Activated CD4-positive, CD25-positive, alpha-beta regulatory T cell treated with anti-CD3 and anti-CD28 coated beads, Interleukin-2, amount 50 U/mL, for 16 hours (primary cell): ENCODE measurements at regions not wholly inside any gene's neighbourhood (a gene's known extent, or its start where the extent isn't known, plus 50 kb on each side); places are given as distances from the start of the nearest gene placed in this dataset.

Source experiments
- DNase-seq: peaks from one replicate; pipeline ENCODE4 v3.0.0-alpha.2; 2020; ENCODE audit warnings: low read depth, low spot score

DNA sequence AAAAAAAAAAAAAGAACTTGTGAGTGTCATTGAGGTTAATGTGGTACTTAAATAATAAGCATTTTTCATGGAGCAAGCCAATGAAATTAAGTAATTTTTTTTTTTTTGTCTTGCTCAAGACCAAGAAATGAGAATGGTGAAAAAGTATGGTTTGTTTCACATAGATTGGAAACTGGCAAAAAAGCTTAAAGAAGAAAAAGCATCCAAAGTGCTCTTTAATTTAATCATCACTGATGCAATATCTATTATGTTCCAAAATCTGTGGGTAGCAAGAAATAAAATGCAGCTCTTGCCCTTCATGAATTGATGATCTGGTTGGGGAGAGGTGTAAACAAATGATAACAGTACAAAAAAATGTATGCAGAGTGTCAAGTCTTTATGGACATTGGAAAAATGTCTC, 980.6 kb downstream of the REEP3 start:
- DNase-seq = no peak

DNA sequence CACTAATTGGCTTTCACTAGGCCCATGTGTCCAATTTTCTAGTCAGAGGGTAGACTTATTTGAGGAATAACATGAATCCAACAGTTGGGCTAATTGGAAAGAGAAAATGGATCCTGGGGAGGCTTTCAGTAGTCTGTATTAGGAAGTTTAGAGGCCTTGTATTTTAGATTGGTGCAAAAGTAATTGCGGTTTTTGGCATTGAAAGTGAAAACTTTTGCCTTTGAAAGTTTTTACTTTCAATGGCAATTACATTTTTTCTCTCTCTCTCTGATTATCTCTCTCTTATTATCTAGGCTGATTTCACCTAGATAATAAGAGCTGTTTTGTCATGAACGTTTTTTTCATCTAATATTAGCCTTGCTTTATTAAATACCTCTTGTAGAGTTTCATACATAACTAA, 981.7 kb downstream of the REEP3 start:
- no peak for DNase-seq

DNA sequence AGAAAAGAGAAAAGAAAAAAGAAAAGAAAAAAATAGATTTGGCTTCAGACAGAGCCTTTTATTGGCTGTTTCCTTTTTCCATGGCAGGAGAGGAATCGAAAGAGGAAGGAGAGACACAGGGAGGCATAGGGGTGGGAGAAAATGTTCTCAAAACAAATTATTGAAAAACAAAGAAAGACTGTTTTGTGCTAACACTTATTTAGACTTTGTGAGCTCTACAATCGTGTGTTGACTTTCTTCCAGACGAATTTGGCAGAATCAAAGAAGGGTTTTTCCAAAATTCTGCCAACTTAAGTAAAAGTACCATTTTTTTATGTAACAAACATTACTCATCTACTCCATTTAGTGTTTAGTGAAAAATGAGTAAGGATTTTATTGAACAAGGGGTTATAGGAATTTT, 982.2 kb downstream of the REEP3 start:
- DNase-seq = no peak

DNA sequence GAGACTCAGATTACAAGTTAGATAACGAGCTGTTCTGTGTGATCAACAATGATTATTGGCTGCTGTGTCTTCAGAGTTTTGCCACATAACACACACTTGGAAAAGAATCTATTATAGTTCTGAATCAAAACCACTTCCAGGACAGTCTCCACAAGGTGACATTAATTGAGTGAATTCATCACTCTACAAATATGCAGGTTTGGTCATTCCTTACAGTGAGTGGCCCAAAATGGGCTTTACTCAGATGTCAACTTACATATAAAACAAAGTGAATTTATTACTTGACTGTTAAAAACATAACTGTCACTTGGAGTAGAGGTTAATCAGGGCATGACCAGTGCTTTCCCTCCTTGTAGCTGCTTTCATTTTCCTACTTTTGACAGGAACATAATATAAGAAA, 984.3 kb downstream of the REEP3 start:
- DNase-seq = no peak

DNA sequence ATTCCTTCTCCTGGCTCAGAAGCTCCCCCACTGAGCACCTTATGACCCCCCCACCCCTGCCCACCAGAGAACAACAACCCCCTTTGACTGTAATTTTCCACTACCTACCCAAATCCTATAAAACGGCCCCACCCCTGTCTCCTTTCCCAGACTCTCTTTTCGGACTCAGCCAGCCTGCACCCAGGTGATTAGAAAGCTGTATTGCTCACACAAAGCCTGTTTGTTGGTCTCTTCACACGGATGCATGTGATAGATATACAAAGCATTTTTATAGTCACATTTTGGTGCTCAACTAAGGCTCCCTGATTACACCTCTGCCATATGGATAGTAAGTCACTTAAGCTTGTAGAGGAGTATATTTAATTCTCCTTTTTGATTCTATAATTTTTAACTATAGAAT, 985.8 kb downstream of the REEP3 start:
- no peak for DNase-seq

DNA sequence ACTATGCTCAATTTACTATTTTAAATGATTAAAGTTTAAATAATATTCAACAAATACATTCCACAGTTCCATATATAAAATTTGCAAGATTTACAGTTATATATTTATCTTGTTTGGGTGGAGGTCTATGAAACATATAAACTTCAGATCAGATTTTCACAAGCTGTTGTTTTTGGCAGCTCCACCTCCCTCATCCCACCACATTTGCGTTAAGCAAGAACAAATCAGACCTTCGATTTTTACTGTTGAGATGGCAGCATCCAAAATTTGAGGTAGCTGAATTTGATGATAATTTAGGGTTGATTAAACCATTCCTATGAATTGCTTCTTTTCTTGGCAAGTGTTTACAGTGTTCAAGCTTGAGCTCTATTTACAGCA, 986.4 kb downstream of the REEP3 start:
- no peak for DNase-seq

DNA sequence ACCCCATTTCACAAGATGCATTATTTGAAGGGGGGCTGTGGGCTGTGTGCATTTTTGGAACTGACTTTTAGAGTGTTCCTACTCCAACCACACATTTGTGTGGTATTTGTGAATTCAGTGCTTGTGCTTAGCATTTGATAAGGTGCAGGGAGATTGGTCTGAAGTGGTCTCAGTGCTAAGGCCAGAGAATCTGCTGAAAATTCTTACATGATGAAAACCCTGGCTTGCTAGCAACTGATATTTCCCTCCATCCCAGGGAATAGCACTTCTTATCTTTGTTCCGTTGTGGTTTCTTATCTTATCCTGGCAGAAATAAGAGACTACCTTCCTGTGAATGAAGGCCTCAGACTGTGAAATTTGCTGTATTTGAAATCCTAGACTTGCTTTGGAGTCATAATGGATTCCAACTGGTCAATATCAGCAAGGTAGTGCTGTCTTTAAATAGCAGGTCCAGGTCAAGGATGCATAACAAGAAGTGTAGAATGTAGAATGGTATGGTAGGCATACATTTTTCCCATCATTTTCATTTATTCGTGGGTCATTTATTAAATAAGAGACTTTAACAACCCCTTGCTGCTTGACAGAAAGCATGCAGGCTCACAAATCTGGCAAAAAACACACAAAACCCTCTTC, 986.9 kb downstream of the REEP3 start:
- no peak for DNase-seq

DNA sequence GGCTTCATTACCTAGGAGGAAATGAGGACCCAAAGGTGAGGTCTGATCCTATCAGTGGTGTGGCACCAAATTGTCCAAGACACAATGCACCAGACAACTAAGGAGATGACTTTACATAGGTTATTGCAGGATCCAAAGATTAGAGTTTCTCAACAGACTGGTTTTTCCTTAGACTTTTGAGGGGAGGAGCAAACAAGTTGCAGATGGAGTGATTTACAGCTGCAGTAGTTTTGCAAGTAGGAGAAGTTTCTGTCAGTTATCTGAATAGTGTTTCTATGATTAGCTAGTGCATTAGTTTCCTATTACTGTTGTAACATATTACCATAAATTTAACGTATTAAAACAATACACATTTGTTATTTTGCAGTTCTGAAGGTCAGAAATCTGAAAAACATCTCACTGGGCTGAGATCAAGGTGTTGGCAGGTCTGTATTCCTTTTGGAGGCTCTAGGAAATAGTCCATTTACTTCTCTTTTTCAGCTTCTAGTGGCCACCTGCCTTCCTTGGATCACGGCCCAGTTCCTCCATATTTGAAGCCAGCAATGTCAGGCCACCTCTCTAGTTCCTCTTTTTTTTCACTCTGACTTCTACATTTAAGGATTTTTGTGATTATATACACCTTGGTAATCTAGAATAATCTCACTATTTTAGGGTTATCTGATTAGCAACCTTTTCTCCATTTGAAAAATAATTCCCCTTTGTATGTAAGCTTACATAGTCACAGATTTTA, 994.9 kb downstream of the REEP3 start:
- no peak for DNase-seq

DNA sequence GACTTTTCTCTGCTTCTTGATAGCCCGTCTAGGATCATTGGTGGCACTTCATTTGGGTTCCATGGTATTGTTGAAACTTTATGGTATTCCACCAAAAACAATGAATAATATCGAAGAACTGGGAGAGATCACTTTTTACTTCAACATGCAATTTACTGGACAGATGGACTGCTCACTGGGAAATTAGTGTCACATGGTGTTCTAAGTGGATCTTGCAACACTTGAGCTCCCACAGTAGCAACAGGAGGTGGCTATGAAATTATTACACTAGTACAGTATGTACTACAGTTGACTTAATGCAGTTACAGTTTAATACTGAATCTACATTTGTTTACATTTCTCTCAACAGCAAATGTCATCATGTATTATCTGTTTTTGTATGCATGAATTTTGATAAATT, 997.3 kb downstream of the REEP3 start:
- no peak for DNase-seq

DNA sequence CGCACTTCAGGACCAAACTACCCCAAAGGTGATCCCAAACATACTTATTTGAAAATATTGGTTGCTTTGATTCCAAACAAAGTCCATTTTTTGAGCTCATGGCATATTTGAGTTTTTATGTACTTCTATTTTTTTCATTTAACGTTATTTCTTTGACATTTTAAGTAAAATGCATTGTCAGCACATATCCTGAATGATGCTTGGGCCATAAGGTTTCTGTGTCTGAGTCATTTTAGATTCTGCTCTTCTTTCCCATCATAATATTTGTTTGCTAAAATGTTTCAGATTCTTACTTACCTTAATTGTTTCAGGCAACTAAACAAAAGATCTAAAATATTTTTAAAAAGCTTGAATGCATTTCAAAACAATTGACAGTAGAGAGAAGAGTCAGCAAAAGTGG, 998.2 kb downstream of the REEP3 start:
- DNase-seq = no peak

DNA sequence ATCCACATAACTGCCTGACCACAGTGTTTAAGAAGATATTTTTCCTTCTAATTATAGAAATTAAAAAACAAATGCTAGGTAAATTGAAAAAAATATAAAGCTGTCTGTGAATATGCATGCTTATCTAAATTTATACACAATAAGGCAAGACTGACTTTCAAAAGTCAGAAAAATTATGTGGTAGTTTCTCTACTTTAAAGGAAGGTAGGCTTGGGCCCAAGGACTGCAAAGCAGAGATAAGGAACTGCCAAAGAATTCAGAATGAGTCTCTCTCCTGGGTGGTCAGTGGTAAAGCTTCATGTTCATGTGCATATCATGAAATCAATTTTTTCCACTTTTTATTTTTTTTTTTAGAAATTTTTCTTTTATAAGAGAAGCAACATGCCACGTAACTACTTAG, 998.6 kb downstream of the REEP3 start:
- no peak for DNase-seq

DNA sequence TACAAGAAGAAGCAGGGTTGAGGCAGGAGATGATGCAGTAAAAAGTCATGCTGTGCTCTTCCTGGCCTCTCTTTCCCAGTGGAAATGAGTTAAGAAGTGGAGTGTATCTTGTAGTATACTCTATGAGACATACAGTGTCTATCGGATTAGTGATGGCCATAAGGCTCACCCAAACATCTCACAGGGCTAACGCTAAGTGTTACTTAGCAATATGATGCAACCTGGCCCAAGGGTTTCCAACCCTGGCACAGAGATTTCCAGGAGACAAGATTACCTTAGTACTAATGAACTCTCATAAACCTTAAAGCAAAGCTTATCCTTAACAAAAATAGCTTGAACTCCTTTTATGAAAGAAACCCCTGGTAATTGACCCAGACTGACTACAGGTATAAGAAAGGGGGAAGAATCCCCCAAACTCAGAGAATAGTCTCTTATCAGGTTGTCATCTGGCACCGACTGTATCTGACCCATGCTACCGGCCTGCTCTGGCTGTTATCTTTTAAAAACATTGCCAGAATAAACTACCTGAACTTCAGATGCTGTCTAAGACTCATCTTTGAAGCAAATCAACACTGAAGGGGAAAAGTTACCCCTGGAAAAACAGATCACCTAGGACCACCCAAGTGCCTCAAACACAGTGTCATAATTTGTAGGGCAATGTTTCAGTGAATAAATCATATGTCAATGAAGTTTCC, 1002.0 kb downstream of the REEP3 start:
- DNase-seq = no peak

DNA sequence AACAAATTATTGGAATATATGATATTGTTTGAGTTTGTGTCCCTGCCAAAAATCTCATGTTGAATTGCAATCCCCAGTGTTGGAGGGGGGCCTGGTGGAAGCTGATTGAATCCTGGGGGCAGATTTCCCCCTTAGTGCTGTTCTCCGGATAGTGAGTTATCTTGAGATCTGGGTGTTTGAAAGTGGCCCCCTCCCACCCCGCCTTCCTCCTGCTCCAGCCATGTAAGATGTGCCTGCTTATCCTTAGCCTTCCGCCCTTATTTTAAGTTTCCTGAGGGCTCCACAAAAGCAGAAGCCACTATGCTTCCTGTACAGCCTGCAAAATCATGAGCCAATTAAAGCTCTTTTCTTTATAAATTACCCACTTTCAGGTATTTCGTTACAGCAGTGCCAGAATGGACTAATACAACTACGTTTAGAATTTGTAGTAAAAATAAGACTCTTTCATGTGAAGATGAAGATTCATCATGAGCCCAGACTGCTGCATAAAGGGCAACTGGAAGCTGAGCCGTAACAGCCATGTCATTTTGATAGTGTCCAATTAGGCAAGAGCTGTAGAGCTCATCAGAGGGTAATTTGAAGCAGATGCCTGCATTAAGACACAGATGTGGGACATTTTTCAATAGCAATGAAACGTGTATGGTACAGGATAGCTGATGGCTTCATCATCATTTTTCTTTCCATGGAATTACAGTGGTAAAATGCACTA, 1007.2 kb downstream of the REEP3 start:
- DNase-seq = no peak

DNA sequence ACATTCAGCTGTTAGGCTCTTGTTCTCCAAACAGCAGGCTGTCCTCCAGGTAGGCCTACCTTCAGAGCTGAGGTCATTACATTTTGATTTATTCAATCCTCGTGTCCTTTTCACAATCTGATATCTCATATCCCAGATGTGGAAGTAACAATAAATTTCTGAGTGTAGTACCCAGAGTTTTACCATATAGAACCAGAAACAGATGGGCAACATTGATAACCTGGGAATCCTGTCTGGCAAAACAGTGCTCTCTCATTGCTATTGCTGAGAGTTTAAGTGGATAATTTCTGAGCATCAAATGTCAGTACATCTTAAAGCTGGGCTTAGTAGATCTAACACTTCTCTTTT, 1007.8 kb downstream of the REEP3 start:
- DNase-seq = no peak

DNA sequence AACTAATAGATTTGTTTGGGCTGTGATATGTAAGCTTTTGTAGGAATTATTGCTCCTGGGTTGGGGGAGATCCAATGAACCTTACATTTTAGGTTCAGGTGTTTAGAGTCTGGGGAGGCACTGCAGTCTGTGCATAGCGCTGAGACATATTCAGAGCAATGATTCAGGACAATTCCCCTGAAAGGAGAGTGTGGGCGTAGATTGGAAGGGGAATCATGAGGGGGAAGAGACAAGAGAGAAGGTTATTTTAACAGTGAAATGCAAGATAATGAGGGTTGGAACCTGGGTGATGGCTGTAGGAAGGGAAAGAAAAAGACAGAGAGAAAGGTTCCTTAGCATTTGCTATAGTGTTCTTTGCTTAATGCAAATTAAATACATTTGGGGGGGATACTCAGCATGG, 1013.4 kb downstream of the REEP3 start:
- DNase-seq = no peak

DNA sequence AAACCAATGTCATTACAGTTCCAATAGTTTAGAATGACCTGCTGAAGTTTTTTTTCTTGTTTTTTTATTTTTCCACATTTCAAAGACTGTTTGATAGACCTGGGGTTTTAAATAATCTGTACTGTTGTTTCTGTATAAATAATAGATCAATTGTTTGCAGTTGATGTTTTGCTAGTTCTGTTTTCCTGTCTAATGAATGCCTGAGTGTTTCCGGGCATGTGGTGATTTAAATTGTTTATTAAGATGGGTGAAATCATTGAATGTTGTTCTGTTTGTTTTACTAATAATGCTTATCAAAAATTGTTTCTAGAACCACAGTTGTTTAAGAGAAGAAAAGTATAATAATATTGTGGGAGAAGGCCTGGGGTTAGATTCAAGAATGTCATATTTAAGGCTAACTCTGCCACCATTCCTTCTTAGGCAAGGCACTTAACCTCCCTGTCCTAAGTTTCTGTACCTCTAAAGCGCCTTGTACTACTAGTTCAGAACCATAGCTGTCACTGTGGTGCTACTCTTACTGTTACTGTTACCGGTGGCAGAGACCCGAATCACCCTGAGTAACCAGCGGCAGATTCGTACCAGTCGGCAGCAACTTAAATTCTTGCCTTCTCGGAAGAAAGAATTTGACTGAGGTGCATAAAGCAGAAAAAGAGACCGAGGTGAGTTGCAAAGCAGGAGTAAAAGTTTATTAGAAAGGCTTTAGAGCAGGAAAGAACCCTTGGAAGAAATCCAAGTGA, 1014.1 kb downstream of the REEP3 start:
- no peak for DNase-seq

DNA sequence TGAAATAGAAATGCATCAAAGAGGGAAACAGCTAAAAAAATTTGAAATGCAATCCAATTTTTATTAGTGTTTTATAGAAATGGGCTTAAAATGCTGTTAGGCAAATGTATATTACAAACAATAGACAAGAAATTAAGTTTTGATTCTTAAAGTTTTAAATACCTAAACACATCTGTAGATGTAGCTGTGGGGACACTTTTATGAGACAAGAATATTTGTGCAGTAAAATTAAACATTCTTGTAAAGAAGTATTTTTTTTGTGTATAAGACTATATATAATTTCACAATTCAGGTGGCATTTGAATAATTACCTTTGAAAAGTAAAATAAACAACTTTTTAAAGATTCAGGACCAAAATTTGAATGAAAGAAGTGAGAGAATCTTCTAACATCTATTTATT, 1015.9 kb downstream of the REEP3 start:
- no peak for DNase-seq

DNA sequence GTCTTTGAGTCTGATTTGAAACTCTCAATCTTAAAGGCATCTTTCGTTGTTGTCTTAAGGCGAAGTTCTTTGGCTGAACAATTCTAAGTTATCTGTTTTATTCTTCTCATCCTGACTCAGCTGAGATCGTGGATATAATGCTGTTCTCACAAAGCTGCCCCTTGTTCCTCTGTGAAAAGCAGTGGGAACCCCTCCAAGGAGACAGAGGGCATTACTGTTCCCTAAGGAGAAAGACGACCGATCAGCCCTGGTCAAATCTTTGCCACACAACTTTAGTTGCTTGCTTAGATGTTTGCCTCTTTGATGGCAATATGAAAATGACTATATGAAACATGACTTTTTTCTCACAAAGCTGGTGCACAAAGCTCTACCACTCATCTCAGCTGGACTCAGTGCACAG, 1016.7 kb downstream of the REEP3 start:
- no peak for DNase-seq

DNA sequence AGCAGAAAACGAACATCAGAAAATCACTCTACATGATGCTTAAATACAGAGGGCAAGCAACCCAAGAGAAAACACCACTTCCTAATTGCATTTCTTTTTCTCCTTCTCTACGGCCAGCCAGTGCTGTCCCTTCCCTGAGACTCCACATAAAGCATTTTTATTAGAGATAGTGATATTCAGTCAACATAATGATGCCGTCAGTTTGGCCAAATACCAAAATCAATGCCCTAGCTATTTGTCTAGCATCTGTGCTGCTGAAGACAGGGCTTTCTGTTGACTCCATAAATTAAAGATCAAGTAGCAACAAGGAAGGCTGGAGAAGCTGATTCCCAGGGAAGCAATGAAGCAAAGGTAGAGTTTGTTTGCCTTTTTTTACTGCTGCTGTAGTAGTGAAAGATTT, 1024.9 kb downstream of the REEP3 start:
- DNase-seq = no peak

DNA sequence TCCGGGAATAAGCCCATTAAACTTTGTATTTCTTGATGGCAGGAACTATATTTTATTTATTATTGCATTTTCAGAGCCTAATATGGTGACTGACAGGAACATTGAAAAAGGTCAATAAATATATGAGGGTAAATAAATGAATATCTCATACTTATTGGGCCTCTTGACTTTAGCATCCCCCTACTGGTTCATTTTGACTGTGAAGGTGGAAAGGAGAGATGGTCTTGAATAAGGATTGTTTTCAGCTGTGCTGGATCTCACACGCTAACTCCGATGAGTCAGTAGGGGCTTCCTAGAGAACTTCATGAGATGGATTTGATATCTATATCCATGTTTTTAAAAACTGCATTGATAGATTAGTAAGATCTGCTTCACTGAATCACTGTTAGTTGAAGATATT, 1026.0 kb downstream of the REEP3 start:
- DNase-seq = no peak

DNA sequence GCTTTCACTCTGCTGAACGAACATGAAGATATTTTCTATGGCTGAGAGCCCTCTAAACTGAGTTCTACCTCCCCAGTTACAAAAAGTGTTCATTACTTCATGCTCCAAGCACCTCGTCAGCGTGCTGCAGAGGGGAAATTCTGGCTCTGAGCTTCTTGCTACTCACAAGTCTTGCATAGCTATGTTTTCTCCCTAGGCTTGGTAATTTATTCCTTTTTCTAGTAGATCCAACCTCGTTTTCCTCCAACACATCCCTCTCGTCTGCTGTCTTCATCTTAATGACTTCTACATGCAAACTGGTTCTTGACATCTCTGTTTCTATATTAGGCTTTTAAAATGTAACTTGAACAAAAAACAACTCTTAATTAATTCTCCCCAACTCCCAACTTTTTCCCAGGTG, 1034.5 kb downstream of the REEP3 start:
- no peak for DNase-seq
